ENCODE measurements at regions not wholly inside any gene's neighbourhood (a gene's known extent, or its start where the extent isn't known, plus 50 kb on each side); places are given as distances from the start of the nearest gene placed in this dataset.

DNA sequence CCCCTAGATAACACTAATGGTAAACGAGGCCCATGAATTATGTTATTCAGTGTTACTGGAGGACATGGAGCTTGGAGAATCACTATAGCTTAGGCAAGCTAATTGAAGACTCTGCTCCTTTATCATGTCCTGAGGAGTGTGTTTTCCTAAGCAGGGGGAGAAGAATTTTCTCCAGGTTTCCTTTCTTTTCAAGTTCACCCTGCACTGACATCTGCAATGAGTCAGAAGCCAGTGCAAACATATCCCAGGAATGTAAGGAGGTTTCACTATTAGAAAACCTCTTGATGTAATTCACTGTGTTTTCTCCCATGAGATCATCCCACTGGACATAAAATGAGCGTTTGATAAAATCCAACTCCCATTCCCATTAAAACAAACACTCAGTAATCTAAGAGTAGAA is 75.6 kb downstream of the DMRT2 start (continued):
- no peak for TF ChIP-seq ZBTB33 (IDR thresholded peaks at IDR 0.05)
- no peak for TF ChIP-seq RAD21 (IDR thresholded peaks at IDR 0.05)
- TF ChIP-seq, protein P1, sequence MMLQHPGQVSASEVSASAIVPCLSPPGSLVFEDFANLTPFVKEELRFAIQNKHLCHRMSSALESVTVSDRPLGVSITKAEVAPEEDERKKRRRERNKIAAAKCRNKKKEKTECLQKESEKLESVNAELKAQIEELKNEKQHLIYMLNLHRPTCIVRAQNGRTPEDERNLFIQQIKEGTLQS (IDR thresholded peaks at IDR 0.05), result no peak
- TF ChIP-seq FOXA2 (IDR thresholded peaks at IDR 0.05), result no peak

- Histone ChIP-seq H3K9ac (ENCODE audit: low read depth in 1 of 2, low read length in 2 of 2) (no peak overlapping the region), H3K4me1 (ENCODE audit: control insufficient read depth in 4 of 4, insufficient read depth in 4 of 4, low read length in 3 of 4) (no peaks in the 10 kb centered on the region), H3K27ac (ENCODE audit: low read depth in 1 of 2, low read length in 2 of 2) (no peak overlapping the region), H3K36me3 (ENCODE audit: control insufficient read depth in 4 of 4, insufficient read depth in 3 of 4, low read depth in 1 of 4, low read length in 3 of 4) (no peaks in the 10 kb centered on the region), H3K9me3 (ENCODE audit: control insufficient read depth in 4 of 4, low read length in 3 of 4) (no peaks in the 10 kb centered on the region), H3K4me3 (ENCODE audit: low read depth in 1 of 3, low read length in 3 of 3) (no peak overlapping the region), H3K27me3 (ENCODE audit: control insufficient read depth in 4 of 4, insufficient read depth in 4 of 4, low read length in 3 of 4) (no peaks in the 10 kb centered on the region)
- no peak for DNase-seq (ENCODE audit: low spot score)
- TF ChIP-seq HNF4A (conservative IDR thresholded peaks at IDR 0.05) (no peak), YY1 (IDR thresholded peaks at IDR 0.05) (no peak), RAD21 (IDR thresholded peaks at IDR 0.05) (no peak)
- WGBS, result 90% methylated on average over 1 of the region's 1 CpG
These were observed 77.9 kb downstream of the DMRT2 start for GRCh38 chr9:1128046-1128445.

DNA sequence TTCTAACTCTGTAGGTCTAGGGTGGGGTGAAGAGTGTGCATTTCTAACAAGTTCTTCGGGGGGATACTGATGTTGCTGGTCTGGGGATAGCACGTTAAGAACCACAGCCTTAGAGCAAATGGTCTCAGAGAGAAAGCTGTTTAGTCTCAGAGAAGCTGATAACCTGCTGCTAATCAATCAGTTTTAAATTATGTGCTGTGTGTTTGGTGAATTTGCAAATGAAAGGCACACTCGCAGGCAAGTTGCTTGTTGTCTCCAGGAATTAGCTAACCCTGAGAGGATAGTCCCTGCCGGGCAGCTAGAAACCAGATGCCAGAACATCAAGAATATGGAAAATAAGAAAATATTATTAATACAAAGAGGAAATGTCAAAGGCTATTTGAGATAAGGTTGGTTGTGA is 79.2 kb downstream of the DMRT2 start:
- H3K27ac ChIP-seq (ENCODE audit: low read depth in 1 of 2, low read length in 2 of 2), result no peak overlapping the region
- H3K4me3 ChIP-seq (ENCODE audit: low read depth in 1 of 3, low read length in 3 of 3), result no peak overlapping the region
- H3K4me1 ChIP-seq (ENCODE audit: control insufficient read depth in 4 of 4, insufficient read depth in 4 of 4, low read length in 3 of 4), result no peaks in the 10 kb centered on the region
- no peak for DNase-seq (ENCODE audit: low spot score)
- no peaks in the 10 kb centered on the region for H3K36me3 ChIP-seq (ENCODE audit: control insufficient read depth in 4 of 4, insufficient read depth in 3 of 4, low read depth in 1 of 4, low read length in 3 of 4)
- TF ChIP-seq RAD21 (IDR thresholded peaks at IDR 0.05), result no peak
- TF ChIP-seq HNF4A (conservative IDR thresholded peaks at IDR 0.05), result no peak
- TF ChIP-seq FOXA2 (IDR thresholded peaks at IDR 0.05), result no peak
- TF ChIP-seq EGR1 (IDR thresholded peaks at IDR 0.05; ENCODE audit: low read depth in 2 of 2), result no peak
- no peak for TF ChIP-seq GABPA (IDR thresholded peaks at IDR 0.05 in 1 of 2, conservative IDR thresholded peaks at IDR 0.05 in 1 of 2)
- TF ChIP-seq RXRA (IDR thresholded peaks at IDR 0.05), result no peak
- no peak for TF ChIP-seq YY1 (IDR thresholded peaks at IDR 0.05)
- no peak for TF ChIP-seq HNF4G (IDR thresholded peaks at IDR 0.05)
- no peak for TF ChIP-seq TAF1 (conservative IDR thresholded peaks at IDR 0.05)
- TF ChIP-seq, protein P1 (IDR thresholded peaks at IDR 0.05), result no peak
- no peak for TF ChIP-seq FOXA1 (IDR thresholded peaks at IDR 0.05)
- TF ChIP-seq MAX (IDR thresholded peaks at IDR 0.05), result no peak
- no peak for TF ChIP-seq CTCF (IDR thresholded peaks at IDR 0.05; ENCODE audit: low read depth, low read length, missing input control)
- TF ChIP-seq SP1 (IDR thresholded peaks at IDR 0.05), result no peak
- TF ChIP-seq JUND (IDR thresholded peaks at IDR 0.05), result no peak
- TF ChIP-seq ZBTB33 (IDR thresholded peaks at IDR 0.05), result no peak
- TF ChIP-seq, protein P2, sequence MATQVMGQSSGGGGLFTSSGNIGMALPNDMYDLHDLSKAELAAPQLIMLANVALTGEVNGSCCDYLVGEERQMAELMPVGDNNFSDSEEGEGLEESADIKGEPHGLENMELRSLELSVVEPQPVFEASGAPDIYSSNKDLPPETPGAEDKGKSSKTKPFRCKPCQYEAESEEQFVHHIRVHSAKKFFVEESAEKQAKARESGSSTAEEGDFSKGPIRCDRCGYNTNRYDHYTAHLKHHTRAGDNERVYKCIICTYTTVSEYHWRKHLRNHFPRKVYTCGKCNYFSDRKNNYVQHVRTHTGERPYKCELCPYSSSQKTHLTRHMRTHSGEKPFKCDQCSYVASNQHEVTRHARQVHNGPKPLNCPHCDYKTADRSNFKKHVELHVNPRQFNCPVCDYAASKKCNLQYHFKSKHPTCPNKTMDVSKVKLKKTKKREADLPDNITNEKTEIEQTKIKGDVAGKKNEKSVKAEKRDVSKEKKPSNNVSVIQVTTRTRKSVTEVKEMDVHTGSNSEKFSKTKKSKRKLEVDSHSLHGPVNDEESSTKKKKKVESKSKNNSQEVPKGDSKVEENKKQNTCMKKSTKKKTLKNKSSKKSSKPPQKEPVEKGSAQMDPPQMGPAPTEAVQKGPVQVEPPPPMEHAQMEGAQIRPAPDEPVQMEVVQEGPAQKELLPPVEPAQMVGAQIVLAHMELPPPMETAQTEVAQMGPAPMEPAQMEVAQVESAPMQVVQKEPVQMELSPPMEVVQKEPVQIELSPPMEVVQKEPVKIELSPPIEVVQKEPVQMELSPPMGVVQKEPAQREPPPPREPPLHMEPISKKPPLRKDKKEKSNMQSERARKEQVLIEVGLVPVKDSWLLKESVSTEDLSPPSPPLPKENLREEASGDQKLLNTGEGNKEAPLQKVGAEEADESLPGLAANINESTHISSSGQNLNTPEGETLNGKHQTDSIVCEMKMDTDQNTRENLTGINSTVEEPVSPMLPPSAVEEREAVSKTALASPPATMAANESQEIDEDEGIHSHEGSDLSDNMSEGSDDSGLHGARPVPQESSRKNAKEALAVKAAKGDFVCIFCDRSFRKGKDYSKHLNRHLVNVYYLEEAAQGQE (IDR thresholded peaks at IDR 0.05), result no peak
- no peaks in the 10 kb centered on the region for H3K9me3 ChIP-seq (ENCODE audit: control insufficient read depth in 4 of 4, low read length in 3 of 4)
- H3K27me3 ChIP-seq (ENCODE audit: control insufficient read depth in 4 of 4, insufficient read depth in 4 of 4, low read length in 3 of 4), result no peaks in the 10 kb centered on the region
- no peak overlapping the region for H3K9ac ChIP-seq (ENCODE audit: low read depth in 1 of 2, low read length in 2 of 2)
- WGBS, result 31% methylated on average over 4 of the region's 4 CpGs

All from liver (tissue), 8 donors.